ENCODE measurements at regions not wholly inside any gene's neighbourhood (a gene's known extent, or its start where the extent isn't known, plus 50 kb on each side); places are given as distances from the start of the nearest gene placed in this dataset.

DNA sequence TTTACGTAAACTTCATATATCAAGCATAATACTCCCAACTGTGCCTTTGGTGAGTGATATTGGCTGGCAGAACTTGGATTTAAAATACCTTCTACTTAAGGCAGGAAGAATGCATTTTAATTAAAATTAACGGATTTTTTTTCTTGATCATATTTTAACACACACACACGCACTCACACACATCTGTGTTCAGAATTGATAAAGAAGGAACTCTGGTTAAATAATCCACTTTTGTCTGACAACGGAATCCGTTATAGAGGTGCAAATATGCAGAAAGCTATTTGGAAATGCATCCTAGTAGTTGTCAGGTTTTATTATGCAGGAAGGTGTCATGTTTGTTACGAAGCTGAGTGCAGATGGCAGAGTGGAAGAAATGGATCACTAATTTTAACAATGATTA, 105.5 kb upstream of the ZNF536 start:
- Histone ChIP-seq H3K27ac (no peak overlapping the region), H3K4me3 (no peak overlapping the region), H3K4me1 (peaks cover 0 to 13% (median 0%) of the 10 kb centered on the region in 3 donors), H3K36me3 (no peaks in the 10 kb centered on the region), H3K27me3 (peaks cover 52% of the 10 kb centered on the region), H3K9me3 (no peaks in the 10 kb centered on the region)
- no peak for ATAC-seq
- 69 to 72% methylated on average over 6 of the region's 6 CpGs for WGBS, 2 donors (ENCODE audit: low coverage in 1 of 2)
- TF ChIP-seq, protein P1, sequence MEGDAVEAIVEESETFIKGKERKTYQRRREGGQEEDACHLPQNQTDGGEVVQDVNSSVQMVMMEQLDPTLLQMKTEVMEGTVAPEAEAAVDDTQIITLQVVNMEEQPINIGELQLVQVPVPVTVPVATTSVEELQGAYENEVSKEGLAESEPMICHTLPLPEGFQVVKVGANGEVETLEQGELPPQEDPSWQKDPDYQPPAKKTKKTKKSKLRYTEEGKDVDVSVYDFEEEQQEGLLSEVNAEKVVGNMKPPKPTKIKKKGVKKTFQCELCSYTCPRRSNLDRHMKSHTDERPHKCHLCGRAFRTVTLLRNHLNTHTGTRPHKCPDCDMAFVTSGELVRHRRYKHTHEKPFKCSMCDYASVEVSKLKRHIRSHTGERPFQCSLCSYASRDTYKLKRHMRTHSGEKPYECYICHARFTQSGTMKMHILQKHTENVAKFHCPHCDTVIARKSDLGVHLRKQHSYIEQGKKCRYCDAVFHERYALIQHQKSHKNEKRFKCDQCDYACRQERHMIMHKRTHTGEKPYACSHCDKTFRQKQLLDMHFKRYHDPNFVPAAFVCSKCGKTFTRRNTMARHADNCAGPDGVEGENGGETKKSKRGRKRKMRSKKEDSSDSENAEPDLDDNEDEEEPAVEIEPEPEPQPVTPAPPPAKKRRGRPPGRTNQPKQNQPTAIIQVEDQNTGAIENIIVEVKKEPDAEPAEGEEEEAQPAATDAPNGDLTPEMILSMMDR (IDR thresholded peaks at IDR 0.05), result no peak
- TF ChIP-seq POLR2A (IDR thresholded peaks at IDR 0.05) (no peak), POLR2AphosphoS5 (IDR thresholded peaks at IDR 0.05) (no peak), EP300 (IDR thresholded peaks at IDR 0.05) (no peak)

DNA sequence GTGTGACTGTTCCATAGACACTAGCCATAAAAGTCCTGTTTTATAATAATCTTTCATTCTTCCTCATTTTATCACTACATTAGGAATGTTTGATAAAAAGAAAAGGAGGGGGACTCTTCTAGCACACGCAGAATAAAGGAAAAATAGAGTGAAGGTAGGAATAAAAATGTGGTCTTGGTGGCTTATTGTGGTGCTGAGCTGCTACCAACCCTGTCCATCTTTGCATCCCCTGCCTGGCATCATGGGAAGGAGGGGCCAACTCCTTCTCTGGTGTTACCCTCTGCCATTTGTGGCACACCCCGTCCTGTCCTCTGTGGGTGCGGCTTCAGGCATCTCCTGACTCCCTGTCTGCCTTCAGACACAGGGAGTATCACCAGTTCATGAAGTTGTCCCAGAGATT, 104.9 kb upstream of the ZNF536 start:
- Histone ChIP-seq H3K27me3 (peaks cover 46% of the 10 kb centered on the region), H3K9me3 (peaks cover 0 to under 1% (median 0%) of the 10 kb centered on the region in 3 donors), H3K27ac (no peak overlapping the region), H3K4me3 (no peak overlapping the region), H3K36me3 (no peaks in the 10 kb centered on the region), H3K4me1 (peaks cover 0 to 13% (median 0%) of the 10 kb centered on the region in 3 donors)
- no peak for TF ChIP-seq POLR2A (IDR thresholded peaks at IDR 0.05)
- TF ChIP-seq, protein P1 (IDR thresholded peaks at IDR 0.05), result no peak
- ATAC-seq, result no peak
- 0 to 59% methylated on average over 1 to 3 of the region's 3 CpGs for WGBS, 2 donors (ENCODE audit: low coverage in 1 of 2)

DNA sequence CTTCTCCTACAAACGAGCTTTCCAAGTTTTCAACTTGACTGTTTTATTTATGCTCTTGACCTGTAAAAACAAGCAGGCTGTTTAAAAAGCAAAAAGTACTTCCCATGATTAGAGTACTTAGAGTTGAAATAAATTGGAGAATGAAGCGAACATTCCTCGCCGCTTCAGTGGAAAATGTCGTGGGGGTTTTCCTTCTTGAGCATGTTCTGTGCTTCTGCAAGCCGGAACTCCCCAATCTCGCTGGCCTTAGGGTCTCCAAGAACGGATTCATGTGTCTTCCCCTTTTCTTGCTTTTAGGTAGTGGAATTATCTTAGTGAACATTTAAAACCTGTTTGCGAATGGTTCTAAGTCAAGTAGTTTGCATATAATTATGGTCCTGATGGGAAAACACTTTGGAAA, 103.6 kb upstream of the ZNF536 start:
- no peak for TF ChIP-seq POLR2AphosphoS5 (IDR thresholded peaks at IDR 0.05)
- TF ChIP-seq POLR2A (IDR thresholded peaks at IDR 0.05), result no peak
- TF ChIP-seq, protein P1 (IDR thresholded peaks at IDR 0.05), result no peak
- TF ChIP-seq EP300 (IDR thresholded peaks at IDR 0.05), result no peak
- Histone ChIP-seq H3K9me3 (peaks cover 0 to 13% (median 0%) of the 10 kb centered on the region in 3 donors), H3K27me3 (peaks cover 35% of the 10 kb centered on the region), H3K4me3 (no peak overlapping the region), H3K4me1 (peaks cover 0 to 8% (median 0%) of the 10 kb centered on the region in 3 donors), H3K27ac (no peak overlapping the region), H3K36me3 (no peaks in the 10 kb centered on the region)
- ATAC-seq, result no peak
- 44 to 55% methylated on average over 8 to 9 of the region's 9 CpGs for WGBS, 2 donors (ENCODE audit: low coverage in 1 of 2)

DNA sequence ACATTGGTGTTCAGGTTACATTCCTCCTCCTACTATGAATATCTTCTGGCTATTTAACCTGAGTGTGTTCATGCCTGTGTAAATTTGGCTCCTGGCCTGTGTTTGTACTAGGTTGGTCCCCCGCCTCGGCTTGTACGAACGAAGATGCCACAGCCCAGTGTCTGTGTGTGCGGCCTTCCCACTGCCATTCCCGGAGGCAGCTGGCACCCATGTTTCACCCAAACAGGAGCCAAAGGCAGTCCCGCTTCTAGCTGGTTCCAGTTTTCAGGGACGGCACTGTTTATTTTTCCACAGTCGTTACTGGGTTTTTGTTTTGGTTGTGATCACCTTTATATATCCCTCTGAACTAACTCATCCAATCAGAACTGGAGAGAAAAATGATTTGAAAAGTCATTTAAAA, 102.5 kb upstream of the ZNF536 start:
- Histone ChIP-seq H3K9me3 (peaks cover 0 to 15% (median 0%) of the 10 kb centered on the region in 3 donors), H3K4me3 (no peak overlapping the region), H3K36me3 (no peaks in the 10 kb centered on the region), H3K4me1 (no peaks in the 10 kb centered on the region), H3K27ac (no peak overlapping the region), H3K27me3 (peaks cover 35% of the 10 kb centered on the region)
- no peak for ATAC-seq
- WGBS, 2 donors (ENCODE audit: low coverage in 1 of 2), result 72 to 76% methylated on average over 6 to 7 of the region's 9 CpGs
- TF ChIP-seq, protein P1 (IDR thresholded peaks at IDR 0.05), result no peak
- no peak for TF ChIP-seq EP300 (IDR thresholded peaks at IDR 0.05)
- no peak for TF ChIP-seq POLR2A (IDR thresholded peaks at IDR 0.05)

DNA sequence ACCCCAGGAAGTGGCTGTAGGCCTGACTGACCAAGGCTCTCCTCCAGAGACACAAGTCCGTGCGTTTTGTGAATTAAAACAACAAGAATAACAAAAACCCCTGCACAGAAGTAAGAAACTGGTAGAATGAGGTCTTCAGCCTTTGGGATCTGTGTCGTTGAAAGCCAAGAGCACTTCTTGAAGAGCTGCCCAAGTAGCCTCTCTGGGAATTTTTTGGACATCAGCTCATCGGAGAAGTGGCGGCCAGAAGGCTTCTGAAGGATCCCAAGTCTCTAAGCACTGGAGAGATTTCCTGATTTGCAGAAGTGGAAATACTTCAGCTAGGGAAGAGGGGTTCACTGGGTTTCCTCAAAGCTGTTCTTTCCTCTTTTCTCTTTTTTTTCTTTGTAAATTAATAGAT, 100.4 kb upstream of the ZNF536 start:
- no peaks in the 10 kb centered on the region for H3K4me1 ChIP-seq
- peaks cover 0 to 15% (median 0%) of the 10 kb centered on the region in 3 donors for H3K9me3 ChIP-seq
- 60 to 63% methylated on average over 5 of the region's 5 CpGs for WGBS, 2 donors (ENCODE audit: low coverage in 1 of 2)
- no peaks in the 10 kb centered on the region for H3K36me3 ChIP-seq
- H3K27ac ChIP-seq, result no peak overlapping the region
- no peak for ATAC-seq
- TF ChIP-seq POLR2A (IDR thresholded peaks at IDR 0.05) (no peak), POLR2AphosphoS5 (IDR thresholded peaks at IDR 0.05) (no peak), EP300 (IDR thresholded peaks at IDR 0.05) (no peak)
- TF ChIP-seq, protein P1 (IDR thresholded peaks at IDR 0.05), result no peak
- H3K27me3 ChIP-seq, result peaks cover 20% of the 10 kb centered on the region
- H3K4me3 ChIP-seq, result no peak overlapping the region

Data from gastroesophageal sphincter (tissue), 4 donors.